SK-N-SH (cell line): ENCODE measurements at regions not wholly inside any gene's neighbourhood (a gene's known extent, or its start where the extent isn't known, plus 50 kb on each side); places are given as distances from the start of the nearest gene placed in this dataset.

Source experiments
- CHD2 ChIP-seq: fragments of 150-350 bp; IDR thresholded peaks from 2 replicates; pipeline ENCODE4 v1.6.1; 2018; ENCODE audit warnings: low read length; ENCODE audit not compliant: partially characterized antibody
- CTCF ChIP-seq: fragments of 200-600 bp; sonication (generic); IDR thresholded peaks from 2 replicates; pipeline ENCODE4 v1.6.1; 2017; ENCODE audit warnings: antibody characterized with exemption, mild to moderate bottlenecking, moderate library complexity
- EP300 ChIP-seq, 2 experiments: IDR thresholded peaks; 2 replicates each; pipeline versions ENCODE4 v1.4.0 to v1.6.1; 2012; ENCODE audit warnings: borderline replicate concordance in 1 of 2, low read depth in 1 of 2, low read length in 1 of 2
- FOXM1 ChIP-seq: IDR thresholded peaks from 2 replicates; pipeline ENCODE4 v1.4.0; 2012; ENCODE audit warnings: low read depth, mild to moderate bottlenecking
- GABPA ChIP-seq: IDR thresholded peaks from 2 replicates; pipeline ENCODE4 v1.4.0; 2012; ENCODE audit warnings: low read depth, mild to moderate bottlenecking
- MEF2A ChIP-seq: IDR thresholded peaks from 2 replicates; pipeline ENCODE4 v1.4.0; 2012; ENCODE audit warnings: low read depth, borderline replicate concordance
- POLR2AphosphoS5 ChIP-seq: IDR thresholded peaks from 2 replicates; pipeline ENCODE4 v1.6.1; 2012; ENCODE audit warnings: low read depth, low read length
- RCOR1 ChIP-seq: fragments of 150-350 bp; IDR thresholded peaks from 2 replicates; pipeline ENCODE4 v1.6.1; 2017; ENCODE audit warnings: antibody characterized with exemption, low read length
- REST ChIP-seq: IDR thresholded peaks from 2 replicates; pipeline ENCODE4 v1.6.1; 2012; ENCODE audit warnings: mild to moderate bottlenecking, low read depth, low read length, moderate library complexity
- RFX5 ChIP-seq: IDR thresholded peaks from 2 replicates; pipeline ENCODE4 v1.6.1; 2012; ENCODE audit warnings: mild to moderate bottlenecking, improper control_type of control experiment, low read length
- RXRA ChIP-seq: IDR thresholded peaks from 2 replicates; pipeline ENCODE4 v1.4.0; 2012; ENCODE audit warnings: low read depth, mild to moderate bottlenecking, borderline replicate concordance
- USF1 ChIP-seq: IDR thresholded peaks from 2 replicates; pipeline ENCODE4 v1.4.0; 2012; ENCODE audit warnings: low read depth, borderline replicate concordance

GRCh38 chr10:36681751-36682632 is 443.4 kb upstream of the ANKRD30A start:
- no peak for TF ChIP-seq USF1
- no peak for TF ChIP-seq RFX5
- no peak for TF ChIP-seq CTCF
- TF ChIP-seq EP300 (IDR thresholded peaks at IDR 0.05; ENCODE audit: borderline replicate concordance in 1 of 2, low read depth in 1 of 2, low read length in 1 of 2): no peak
- TF ChIP-seq GABPA: no peak
- no peak for TF ChIP-seq CHD2
- TF ChIP-seq RXRA: no peak
- no peak for TF ChIP-seq REST
- TF ChIP-seq FOXM1: no peak
- no peak for TF ChIP-seq MEF2A
- TF ChIP-seq POLR2AphosphoS5: no peak
- no peak for TF ChIP-seq RCOR1
